WERI-Rb-1 (cell line): ENCODE measurements at regions not wholly inside any gene's neighbourhood (a gene's known extent, or its start where the extent isn't known, plus 50 kb on each side); places are given as distances from the start of the nearest gene placed in this dataset.

Experiments
- DNase-seq: peaks from one replicate; pipeline ENCODE4 v3.0.0-alpha.2; 2020
- H3K27ac ChIP-seq: fragments of 250-450 bp; sonication (Bioruptor Pico); 2 replicates; pipeline ENCODE4 v1.5.1; 2020; ENCODE audit warnings: mild to moderate bottlenecking, moderate library complexity
- H3K27me3 ChIP-seq: fragments of 250-450 bp; sonication (Bioruptor Pico); 2 replicates; pipeline ENCODE4 v1.5.1; 2021; ENCODE audit warnings: mild to moderate bottlenecking, low read depth, moderate library complexity; ENCODE audit not compliant: insufficient read depth, severe bottlenecking
- H3K36me3 ChIP-seq: fragments of 250-450 bp; sonication (Bioruptor Pico); 2 replicates; pipeline ENCODE4 v1.5.1; 2020; ENCODE audit warnings: mild to moderate bottlenecking, moderate library complexity
- H3K4me3 ChIP-seq: 2 replicates; pipeline ENCODE4 v1.5.1; 2011; ENCODE audit warnings: low read depth, mild to moderate bottlenecking, control low read depth, low read length
- H3K9me3 ChIP-seq: fragments of 250-450 bp; sonication (Bioruptor Pico); 2 replicates; pipeline ENCODE4 v1.5.1; 2021; ENCODE audit warnings: mild to moderate bottlenecking, moderate library complexity; ENCODE audit not compliant: severe bottlenecking
- TF ChIP-seq, protein P1 (sequence below): IDR thresholded peaks from 2 replicates; pipeline ENCODE4 v1.5.1; 2011; ENCODE audit warnings: low read depth, mild to moderate bottlenecking, control low read depth, inconsistent platforms, low read length

DNA sequence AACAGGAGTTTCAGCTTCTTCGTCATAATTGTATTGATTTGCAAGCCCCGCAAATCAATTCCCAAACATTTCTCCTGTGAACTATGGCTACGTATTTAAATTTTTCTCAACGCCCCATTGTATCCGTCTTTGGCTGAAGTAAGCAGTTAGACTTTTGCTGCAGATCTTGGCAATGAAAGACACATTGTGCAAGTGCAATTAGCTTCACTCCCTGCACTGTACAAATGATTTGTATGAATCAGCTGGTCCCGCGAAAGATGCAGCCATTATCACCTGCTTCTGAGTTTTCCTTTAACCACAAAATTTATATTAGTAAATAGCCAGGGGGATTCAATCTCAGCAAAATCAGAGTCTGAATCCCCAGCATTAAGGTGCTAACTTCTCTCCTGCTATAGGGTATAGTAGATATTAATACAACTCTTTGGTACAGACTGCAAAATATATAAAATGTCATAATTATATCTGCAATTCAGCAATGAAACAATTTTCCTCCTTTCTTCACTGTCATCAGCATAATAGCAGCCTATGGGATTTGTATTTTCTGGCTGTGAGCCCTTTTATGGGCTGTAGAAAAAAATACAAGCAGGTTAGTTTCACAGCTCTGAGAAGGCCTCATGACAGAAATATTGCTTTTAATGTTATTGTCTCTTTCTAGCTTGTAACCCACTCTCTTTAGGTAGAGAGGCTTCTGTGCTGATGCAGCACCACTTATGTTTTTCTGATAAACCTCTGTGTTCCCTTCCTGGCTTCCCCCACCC is 68.4 kb upstream of the SMARCA2 start:
- no peak for DNase-seq
- Histone ChIP-seq H3K4me3 (no peak overlapping the region), H3K36me3 (no peaks in the 10 kb centered on the region), H3K9me3 (no peaks in the 10 kb centered on the region), H3K27me3 (no peaks in the 10 kb centered on the region), H3K27ac (no peak overlapping the region)
- TF ChIP-seq, protein P1, sequence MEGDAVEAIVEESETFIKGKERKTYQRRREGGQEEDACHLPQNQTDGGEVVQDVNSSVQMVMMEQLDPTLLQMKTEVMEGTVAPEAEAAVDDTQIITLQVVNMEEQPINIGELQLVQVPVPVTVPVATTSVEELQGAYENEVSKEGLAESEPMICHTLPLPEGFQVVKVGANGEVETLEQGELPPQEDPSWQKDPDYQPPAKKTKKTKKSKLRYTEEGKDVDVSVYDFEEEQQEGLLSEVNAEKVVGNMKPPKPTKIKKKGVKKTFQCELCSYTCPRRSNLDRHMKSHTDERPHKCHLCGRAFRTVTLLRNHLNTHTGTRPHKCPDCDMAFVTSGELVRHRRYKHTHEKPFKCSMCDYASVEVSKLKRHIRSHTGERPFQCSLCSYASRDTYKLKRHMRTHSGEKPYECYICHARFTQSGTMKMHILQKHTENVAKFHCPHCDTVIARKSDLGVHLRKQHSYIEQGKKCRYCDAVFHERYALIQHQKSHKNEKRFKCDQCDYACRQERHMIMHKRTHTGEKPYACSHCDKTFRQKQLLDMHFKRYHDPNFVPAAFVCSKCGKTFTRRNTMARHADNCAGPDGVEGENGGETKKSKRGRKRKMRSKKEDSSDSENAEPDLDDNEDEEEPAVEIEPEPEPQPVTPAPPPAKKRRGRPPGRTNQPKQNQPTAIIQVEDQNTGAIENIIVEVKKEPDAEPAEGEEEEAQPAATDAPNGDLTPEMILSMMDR, result no peak

DNA sequence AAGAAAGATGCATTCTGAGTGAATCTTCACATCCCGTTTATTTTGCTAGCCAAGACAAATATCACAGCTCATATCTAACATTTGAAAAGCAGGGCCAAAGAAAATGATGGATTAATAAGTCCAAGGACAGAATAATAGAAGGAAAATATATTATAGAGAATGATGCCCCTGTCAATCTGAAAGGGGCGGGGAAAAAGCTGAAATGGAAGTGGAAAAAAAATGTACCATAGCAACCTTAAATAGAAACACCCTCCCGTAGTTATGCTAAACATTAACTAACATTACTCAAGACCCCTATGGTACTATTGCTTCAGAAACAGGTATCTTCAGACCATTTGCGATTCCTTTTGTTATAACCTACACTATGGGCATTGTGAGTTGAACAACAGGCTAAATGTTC is 67.7 kb upstream of the SMARCA2 start:
- TF ChIP-seq, protein P1, result no peak
- H3K27ac ChIP-seq, result no peak overlapping the region
- H3K9me3 ChIP-seq, result no peaks in the 10 kb centered on the region
- H3K27me3 ChIP-seq, result no peaks in the 10 kb centered on the region
- no peak overlapping the region for H3K4me3 ChIP-seq
- DNase-seq, result no peak
- no peaks in the 10 kb centered on the region for H3K36me3 ChIP-seq

DNA sequence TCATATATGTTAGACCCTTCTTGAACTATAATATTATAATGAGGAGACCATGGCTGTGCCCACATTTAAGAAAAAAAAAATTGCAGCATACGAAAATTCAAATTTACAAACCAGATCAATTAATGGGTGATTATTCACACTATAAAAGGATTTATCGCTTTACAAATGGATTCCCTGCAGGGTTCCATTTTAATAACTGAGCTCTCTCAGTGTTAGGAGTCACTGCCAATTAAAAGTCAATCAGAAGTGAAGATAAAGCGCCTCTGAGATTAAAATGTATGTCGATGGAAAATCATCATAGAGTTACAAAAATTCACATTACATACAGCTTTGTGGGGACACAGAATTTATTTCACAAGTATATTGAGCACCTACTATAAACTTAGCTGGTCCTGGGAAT is 66.6 kb upstream of the SMARCA2 start:
- H3K27ac ChIP-seq, result no peak overlapping the region
- H3K27me3 ChIP-seq, result no peaks in the 10 kb centered on the region
- no peaks in the 10 kb centered on the region for H3K36me3 ChIP-seq
- no peak overlapping the region for H3K4me3 ChIP-seq
- TF ChIP-seq, protein P1, result no peak
- H3K9me3 ChIP-seq, result no peaks in the 10 kb centered on the region
- no peak for DNase-seq

DNA sequence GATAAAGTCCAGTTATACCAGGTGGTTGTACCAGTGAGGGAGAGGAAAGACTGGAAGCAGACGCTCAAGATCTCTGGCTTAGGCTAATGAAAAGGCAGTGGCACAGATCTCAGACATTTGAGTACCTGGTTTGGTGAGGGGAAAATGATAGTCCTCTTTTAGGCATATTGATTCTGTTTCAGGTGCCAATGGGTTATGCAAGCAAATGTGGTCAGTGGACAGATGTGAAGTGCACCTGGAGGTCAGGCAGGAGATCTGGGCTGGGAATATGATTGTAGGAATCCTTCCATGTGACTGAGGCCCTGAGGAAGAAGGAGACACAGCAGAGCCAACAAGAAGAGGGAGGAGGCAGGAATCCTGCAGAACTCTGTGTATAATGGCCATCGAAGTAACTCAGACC is 63.7 kb upstream of the SMARCA2 start:
- H3K9me3 ChIP-seq, result no peaks in the 10 kb centered on the region
- H3K27ac ChIP-seq, result no peak overlapping the region
- TF ChIP-seq, protein P1, result no peak
- DNase-seq, result no peak
- H3K27me3 ChIP-seq, result no peaks in the 10 kb centered on the region
- H3K36me3 ChIP-seq, result no peaks in the 10 kb centered on the region
- no peak overlapping the region for H3K4me3 ChIP-seq

DNA sequence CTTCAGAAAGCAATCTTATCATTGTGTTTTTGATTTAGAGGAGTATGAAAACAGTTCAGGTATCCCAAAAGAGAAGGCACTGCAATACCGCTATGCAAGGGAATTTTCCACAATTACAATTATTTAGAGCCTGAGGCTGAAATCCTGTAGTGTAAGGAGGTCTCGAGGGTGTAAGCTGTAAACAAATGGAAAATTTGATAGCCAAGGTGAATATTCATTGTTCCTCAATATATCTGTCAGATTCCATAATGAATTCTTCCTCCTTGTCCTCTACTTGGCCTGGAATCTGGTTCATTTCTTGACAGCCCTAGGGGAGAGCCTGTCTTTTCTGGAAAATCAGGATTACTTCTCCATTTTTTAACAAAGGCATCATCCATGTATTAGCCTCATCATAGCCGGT is 63.1 kb upstream of the SMARCA2 start:
- H3K36me3 ChIP-seq, result no peaks in the 10 kb centered on the region
- H3K4me3 ChIP-seq, result no peak overlapping the region
- no peak for DNase-seq
- TF ChIP-seq, protein P1, result no peak
- no peaks in the 10 kb centered on the region for H3K9me3 ChIP-seq
- no peak overlapping the region for H3K27ac ChIP-seq
- no peaks in the 10 kb centered on the region for H3K27me3 ChIP-seq

DNA sequence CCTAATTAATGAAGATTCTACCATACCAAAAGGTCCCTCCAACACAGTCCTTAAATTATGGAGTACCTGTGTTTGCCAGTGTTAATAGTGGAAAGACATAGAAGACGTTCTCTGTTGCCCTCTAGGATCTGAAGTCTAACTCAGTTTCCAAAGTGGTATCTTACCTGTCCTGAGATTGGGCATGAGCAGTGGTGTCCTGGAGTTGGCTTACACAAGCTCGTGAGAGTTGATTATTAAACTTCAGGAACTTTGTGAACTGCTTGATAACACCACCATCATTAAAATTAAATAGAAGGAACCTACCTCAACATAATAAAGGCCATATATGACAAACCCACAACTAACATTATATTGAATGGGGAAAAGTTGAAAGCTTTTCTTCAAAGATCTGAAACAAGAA is 60.9 kb upstream of the SMARCA2 start:
- Histone ChIP-seq H3K27me3 (no peaks in the 10 kb centered on the region), H3K36me3 (no peaks in the 10 kb centered on the region), H3K27ac (no peak overlapping the region), H3K9me3 (no peaks in the 10 kb centered on the region), H3K4me3 (no peak overlapping the region)
- DNase-seq, result no peak
- TF ChIP-seq, protein P1, result no peak
